ENCODE measurements at regions not wholly inside any gene's neighbourhood (a gene's known extent, or its start where the extent isn't known, plus 50 kb on each side); places are given as distances from the start of the nearest gene placed in this dataset.

GRCh38 chr2:5799348-5799747, 107.2 kb downstream of the SOX11 start:
- TF ChIP-seq, protein P1, sequence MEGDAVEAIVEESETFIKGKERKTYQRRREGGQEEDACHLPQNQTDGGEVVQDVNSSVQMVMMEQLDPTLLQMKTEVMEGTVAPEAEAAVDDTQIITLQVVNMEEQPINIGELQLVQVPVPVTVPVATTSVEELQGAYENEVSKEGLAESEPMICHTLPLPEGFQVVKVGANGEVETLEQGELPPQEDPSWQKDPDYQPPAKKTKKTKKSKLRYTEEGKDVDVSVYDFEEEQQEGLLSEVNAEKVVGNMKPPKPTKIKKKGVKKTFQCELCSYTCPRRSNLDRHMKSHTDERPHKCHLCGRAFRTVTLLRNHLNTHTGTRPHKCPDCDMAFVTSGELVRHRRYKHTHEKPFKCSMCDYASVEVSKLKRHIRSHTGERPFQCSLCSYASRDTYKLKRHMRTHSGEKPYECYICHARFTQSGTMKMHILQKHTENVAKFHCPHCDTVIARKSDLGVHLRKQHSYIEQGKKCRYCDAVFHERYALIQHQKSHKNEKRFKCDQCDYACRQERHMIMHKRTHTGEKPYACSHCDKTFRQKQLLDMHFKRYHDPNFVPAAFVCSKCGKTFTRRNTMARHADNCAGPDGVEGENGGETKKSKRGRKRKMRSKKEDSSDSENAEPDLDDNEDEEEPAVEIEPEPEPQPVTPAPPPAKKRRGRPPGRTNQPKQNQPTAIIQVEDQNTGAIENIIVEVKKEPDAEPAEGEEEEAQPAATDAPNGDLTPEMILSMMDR (conservative IDR thresholded peaks at IDR 0.05) = no peak
- TF ChIP-seq EZH2 (IDR thresholded peaks at IDR 0.05; ENCODE audit: low read depth) = no peak

Data from PC-9 (cell line).